ENCODE measurements at regions not wholly inside any gene's neighbourhood (a gene's known extent, or its start where the extent isn't known, plus 50 kb on each side); places are given as distances from the start of the nearest gene placed in this dataset.

- Histone ChIP-seq H3K9me3 (ENCODE audit: control insufficient read depth, insufficient read depth, low read depth, low read length) (no peaks in the 10 kb centered on the region), H3K27me3 (ENCODE audit: control insufficient read depth, insufficient read depth, low read length) (no peaks in the 10 kb centered on the region), H3K4me3 (ENCODE audit: low read depth in 2 of 2, low read length in 2 of 2) (no peak overlapping the region), H3K4me1 (ENCODE audit: control insufficient read depth, insufficient read depth, low read length) (no peaks in the 10 kb centered on the region), H3K27ac (ENCODE audit: low read length) (no peak overlapping the region), H3K36me3 (ENCODE audit: control insufficient read depth, insufficient read depth, low read length) (no peaks in the 10 kb centered on the region)
- TF ChIP-seq SIN3A (IDR thresholded peaks at IDR 0.05; ENCODE audit: borderline replicate concordance, insufficient read depth, low read depth, low read length), result no peak
- TF ChIP-seq TCF7L2 (IDR thresholded peaks at IDR 0.05; ENCODE audit: low read depth, low read length), result no peak
- TF ChIP-seq REST (IDR thresholded peaks at IDR 0.05; ENCODE audit: insufficient read depth in 1 of 2, low read depth in 2 of 2, low read length in 1 of 2), result no peak
- TF ChIP-seq POLR2AphosphoS5 (IDR thresholded peaks at IDR 0.05; ENCODE audit: low read depth, low read length), result no peak
- TF ChIP-seq CTCF (IDR thresholded peaks at IDR 0.05), result no peak
- ChIA-PET CTCF (no interaction called here), POLR2A (no interaction called here)
- BruUV-seq (replicated peaks), result no TSS peak
- ATAC-seq (no peak), DNase-seq (ENCODE audit: low read depth, low spot score) (no peak)
- in situ Hi-C loops (cut with HindIII; ENCODE audit: low pct_unique_long_range_greater_than_20kb, low sequenced_read_pairs), result no loop called here
- intact Hi-C loops (cut with micrococcal nuclease; ENCODE audit: unreplicated experiment), result no loop called here
Observed at GRCh38 chr6:120096696-120097260, 747.2 kb upstream of the MAN1A1 start.

GRCh38 chr6:120083186-120083585 lies 733.6 kb upstream of the MAN1A1 start:
- in situ Hi-C loops (cut with HindIII; ENCODE audit: low pct_unique_long_range_greater_than_20kb, low sequenced_read_pairs), result no loop called here

More at GRCh38 chr6:120083186-120083585, 733.6 kb upstream of the MAN1A1 start:
- TF ChIP-seq TCF7L2 (IDR thresholded peaks at IDR 0.05; ENCODE audit: low read depth, low read length) (no peak), POLR2AphosphoS5 (IDR thresholded peaks at IDR 0.05; ENCODE audit: low read depth, low read length) (no peak), CTCF (IDR thresholded peaks at IDR 0.05) (no peak), REST (IDR thresholded peaks at IDR 0.05; ENCODE audit: insufficient read depth in 1 of 2, low read depth in 2 of 2, low read length in 1 of 2) (no peak), SIN3A (IDR thresholded peaks at IDR 0.05; ENCODE audit: borderline replicate concordance, insufficient read depth, low read depth, low read length) (no peak)
- Histone ChIP-seq H3K9me3 (ENCODE audit: control insufficient read depth, insufficient read depth, low read depth, low read length) (no peaks in the 10 kb centered on the region), H3K36me3 (ENCODE audit: control insufficient read depth, insufficient read depth, low read length) (no peaks in the 10 kb centered on the region), H3K4me1 (ENCODE audit: control insufficient read depth, insufficient read depth, low read length) (no peaks in the 10 kb centered on the region), H3K27ac (ENCODE audit: low read length) (no peak overlapping the region), H3K27me3 (ENCODE audit: control insufficient read depth, insufficient read depth, low read length) (no peaks in the 10 kb centered on the region), H3K4me3 (ENCODE audit: low read depth in 2 of 2, low read length in 2 of 2) (no peak overlapping the region)
- DNase-seq (ENCODE audit: low read depth, low spot score) (no peak), ATAC-seq (no peak)
- no TSS peak for BruUV-seq (replicated peaks)
- CTCF ChIA-PET, result no interaction called here
- POLR2A ChIA-PET, result no interaction called here
- intact Hi-C loops (cut with micrococcal nuclease; ENCODE audit: unreplicated experiment), result no loop called here
